ENCODE measurements at regions not wholly inside any gene's neighbourhood (a gene's known extent, or its start where the extent isn't known, plus 50 kb on each side); places are given as distances from the start of the nearest gene placed in this dataset.

DNA sequence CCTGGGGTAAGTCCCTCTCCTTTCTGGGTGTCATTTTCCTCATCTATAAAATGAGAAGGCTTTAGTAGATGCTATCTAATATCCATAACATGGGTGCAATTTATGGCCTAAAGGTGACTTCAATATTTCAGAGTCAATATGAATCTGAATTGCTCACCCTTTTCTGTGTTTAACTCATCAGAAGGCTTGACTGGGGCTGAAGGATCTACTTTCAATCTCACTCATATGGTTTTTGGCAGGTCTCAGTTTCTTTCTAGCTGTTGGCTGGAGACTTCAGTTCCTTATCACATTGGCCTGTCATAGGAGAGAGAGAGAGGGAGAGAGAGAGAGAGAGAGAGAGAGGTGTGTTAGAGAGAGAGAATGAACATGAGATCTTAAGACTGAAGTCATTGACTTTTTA is 343.7 kb upstream of the MEX3C start (continued):
- TF ChIP-seq NR3C1 (CRISPR knock-in tag; conservative IDR thresholded peaks at IDR 0.05; ENCODE audit: low read depth) = no peak
- no peak for TF ChIP-seq TCF7 (CRISPR knock-in tag; IDR thresholded peaks at IDR 0.05; ENCODE audit: low read depth)
- TF ChIP-seq, protein P1, sequence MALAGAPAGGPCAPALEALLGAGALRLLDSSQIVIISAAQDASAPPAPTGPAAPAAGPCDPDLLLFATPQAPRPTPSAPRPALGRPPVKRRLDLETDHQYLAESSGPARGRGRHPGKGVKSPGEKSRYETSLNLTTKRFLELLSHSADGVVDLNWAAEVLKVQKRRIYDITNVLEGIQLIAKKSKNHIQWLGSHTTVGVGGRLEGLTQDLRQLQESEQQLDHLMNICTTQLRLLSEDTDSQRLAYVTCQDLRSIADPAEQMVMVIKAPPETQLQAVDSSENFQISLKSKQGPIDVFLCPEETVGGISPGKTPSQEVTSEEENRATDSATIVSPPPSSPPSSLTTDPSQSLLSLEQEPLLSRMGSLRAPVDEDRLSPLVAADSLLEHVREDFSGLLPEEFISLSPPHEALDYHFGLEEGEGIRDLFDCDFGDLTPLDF (CRISPR knock-in tag; IDR thresholded peaks at IDR 0.05) = no peak
- TF ChIP-seq, protein P2, sequence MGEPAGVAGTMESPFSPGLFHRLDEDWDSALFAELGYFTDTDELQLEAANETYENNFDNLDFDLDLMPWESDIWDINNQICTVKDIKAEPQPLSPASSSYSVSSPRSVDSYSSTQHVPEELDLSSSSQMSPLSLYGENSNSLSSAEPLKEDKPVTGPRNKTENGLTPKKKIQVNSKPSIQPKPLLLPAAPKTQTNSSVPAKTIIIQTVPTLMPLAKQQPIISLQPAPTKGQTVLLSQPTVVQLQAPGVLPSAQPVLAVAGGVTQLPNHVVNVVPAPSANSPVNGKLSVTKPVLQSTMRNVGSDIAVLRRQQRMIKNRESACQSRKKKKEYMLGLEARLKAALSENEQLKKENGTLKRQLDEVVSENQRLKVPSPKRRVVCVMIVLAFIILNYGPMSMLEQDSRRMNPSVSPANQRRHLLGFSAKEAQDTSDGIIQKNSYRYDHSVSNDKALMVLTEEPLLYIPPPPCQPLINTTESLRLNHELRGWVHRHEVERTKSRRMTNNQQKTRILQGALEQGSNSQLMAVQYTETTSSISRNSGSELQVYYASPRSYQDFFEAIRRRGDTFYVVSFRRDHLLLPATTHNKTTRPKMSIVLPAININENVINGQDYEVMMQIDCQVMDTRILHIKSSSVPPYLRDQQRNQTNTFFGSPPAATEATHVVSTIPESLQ (CRISPR knock-in tag; IDR thresholded peaks at IDR 0.05) = no peak
- TF ChIP-seq FOXP1 (CRISPR knock-in tag; IDR thresholded peaks at IDR 0.05; ENCODE audit: borderline replicate concordance) = no peak

DNA sequence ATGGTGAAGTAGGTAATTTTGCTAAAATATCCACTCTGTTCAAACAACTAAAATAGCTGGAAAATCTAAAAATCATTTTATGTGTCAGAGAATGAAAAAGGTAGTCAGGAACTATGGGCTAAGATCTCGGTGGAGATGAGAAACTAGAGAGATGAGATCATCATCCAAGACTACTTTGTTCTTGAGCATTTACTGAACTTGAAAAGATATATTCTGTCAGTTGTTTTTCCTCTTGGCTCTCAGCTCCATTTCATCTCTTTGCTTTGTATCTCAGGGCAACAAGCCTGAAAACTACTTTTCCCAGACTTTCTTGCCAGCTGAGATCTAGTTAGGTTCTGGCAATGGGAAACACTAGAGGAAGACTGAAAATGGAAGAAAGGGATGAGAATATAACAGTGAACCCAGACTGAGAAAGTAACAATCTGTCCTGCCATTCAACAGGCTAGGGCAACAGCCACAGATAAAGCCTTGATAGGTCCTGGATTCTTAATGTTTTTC is 346.2 kb upstream of the MEX3C start:
- POLR2A ChIA-PET = no interaction called here
- TF ChIP-seq ZNF671 (CRISPR knock-in tag; IDR thresholded peaks at IDR 0.05) (no peak), NR3C1 (CRISPR knock-in tag; conservative IDR thresholded peaks at IDR 0.05; ENCODE audit: low read depth) (no peak), GRHL2 (CRISPR knock-in tag; IDR thresholded peaks at IDR 0.05; ENCODE audit: insufficient replicate concordance, severe bottlenecking) (no peak)
- TF ChIP-seq, protein P3, sequence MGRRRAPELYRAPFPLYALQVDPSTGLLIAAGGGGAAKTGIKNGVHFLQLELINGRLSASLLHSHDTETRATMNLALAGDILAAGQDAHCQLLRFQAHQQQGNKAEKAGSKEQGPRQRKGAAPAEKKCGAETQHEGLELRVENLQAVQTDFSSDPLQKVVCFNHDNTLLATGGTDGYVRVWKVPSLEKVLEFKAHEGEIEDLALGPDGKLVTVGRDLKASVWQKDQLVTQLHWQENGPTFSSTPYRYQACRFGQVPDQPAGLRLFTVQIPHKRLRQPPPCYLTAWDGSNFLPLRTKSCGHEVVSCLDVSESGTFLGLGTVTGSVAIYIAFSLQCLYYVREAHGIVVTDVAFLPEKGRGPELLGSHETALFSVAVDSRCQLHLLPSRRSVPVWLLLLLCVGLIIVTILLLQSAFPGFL (CRISPR knock-in tag; IDR thresholded peaks at IDR 0.05; ENCODE audit: borderline replicate concordance) = no peak
- TF ChIP-seq, protein P4, sequence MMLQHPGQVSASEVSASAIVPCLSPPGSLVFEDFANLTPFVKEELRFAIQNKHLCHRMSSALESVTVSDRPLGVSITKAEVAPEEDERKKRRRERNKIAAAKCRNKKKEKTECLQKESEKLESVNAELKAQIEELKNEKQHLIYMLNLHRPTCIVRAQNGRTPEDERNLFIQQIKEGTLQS (CRISPR knock-in tag; conservative IDR thresholded peaks at IDR 0.05) = no peak
- ATAC-seq (no peak), DNase-seq (ENCODE audit: low spot score) (no peak)
- no peak overlapping the region for H3K4me3 Mint-ChIP-seq
- H3K27ac Mint-ChIP-seq = no peak overlapping the region
- H3K27me3 Mint-ChIP-seq (ENCODE audit: low read depth) = no peaks in the 10 kb centered on the region
- CTCF ChIA-PET = no interaction called here
- no peaks in the 10 kb centered on the region for H3K4me1 Mint-ChIP-seq
- H3K36me3 Mint-ChIP-seq = no peaks in the 10 kb centered on the region
- H3K9me3 Mint-ChIP-seq = no peaks in the 10 kb centered on the region

DNA sequence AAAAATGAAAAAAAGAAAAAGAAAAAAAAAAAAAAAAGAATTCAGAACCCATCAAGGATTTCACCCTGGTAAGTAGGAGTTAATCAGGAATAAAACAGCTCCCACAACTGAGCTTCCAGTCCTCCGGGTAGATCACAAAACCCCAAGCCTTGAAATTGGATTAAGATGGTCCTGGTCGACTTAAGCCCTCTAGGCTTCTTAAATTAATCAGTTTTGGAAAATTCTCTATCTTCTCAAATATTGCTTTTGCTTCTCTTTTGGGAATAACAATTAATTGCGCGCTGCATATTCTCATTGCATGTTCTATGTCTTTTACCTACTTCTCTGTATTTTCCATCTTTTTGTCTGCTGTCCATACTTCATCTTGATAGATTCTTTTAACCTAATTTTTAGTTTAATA is 348.0 kb upstream of the MEX3C start:
- CTCF ChIA-PET = interaction anchor here (1.0 kb wide), 1 partner anchor 18 kb away, joined by 3 read pairs; no protein-coding TSS in a partner anchor
- H3K36me3 Mint-ChIP-seq = no peaks in the 10 kb centered on the region
- H3K27me3 Mint-ChIP-seq (ENCODE audit: low read depth) = no peaks in the 10 kb centered on the region
- POLR2A ChIA-PET = no interaction called here
- TF ChIP-seq, protein P5, sequence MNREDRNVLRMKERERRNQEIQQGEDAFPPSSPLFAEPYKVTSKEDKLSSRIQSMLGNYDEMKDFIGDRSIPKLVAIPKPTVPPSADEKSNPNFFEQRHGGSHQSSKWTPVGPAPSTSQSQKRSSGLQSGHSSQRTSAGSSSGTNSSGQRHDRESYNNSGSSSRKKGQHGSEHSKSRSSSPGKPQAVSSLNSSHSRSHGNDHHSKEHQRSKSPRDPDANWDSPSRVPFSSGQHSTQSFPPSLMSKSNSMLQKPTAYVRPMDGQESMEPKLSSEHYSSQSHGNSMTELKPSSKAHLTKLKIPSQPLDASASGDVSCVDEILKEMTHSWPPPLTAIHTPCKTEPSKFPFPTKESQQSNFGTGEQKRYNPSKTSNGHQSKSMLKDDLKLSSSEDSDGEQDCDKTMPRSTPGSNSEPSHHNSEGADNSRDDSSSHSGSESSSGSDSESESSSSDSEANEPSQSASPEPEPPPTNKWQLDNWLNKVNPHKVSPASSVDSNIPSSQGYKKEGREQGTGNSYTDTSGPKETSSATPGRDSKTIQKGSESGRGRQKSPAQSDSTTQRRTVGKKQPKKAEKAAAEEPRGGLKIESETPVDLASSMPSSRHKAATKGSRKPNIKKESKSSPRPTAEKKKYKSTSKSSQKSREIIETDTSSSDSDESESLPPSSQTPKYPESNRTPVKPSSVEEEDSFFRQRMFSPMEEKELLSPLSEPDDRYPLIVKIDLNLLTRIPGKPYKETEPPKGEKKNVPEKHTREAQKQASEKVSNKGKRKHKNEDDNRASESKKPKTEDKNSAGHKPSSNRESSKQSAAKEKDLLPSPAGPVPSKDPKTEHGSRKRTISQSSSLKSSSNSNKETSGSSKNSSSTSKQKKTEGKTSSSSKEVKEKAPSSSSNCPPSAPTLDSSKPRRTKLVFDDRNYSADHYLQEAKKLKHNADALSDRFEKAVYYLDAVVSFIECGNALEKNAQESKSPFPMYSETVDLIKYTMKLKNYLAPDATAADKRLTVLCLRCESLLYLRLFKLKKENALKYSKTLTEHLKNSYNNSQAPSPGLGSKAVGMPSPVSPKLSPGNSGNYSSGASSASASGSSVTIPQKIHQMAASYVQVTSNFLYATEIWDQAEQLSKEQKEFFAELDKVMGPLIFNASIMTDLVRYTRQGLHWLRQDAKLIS (CRISPR knock-in tag; IDR thresholded peaks at IDR 0.05; ENCODE audit: borderline replicate concordance) = no peak
- TF ChIP-seq, protein P6, sequence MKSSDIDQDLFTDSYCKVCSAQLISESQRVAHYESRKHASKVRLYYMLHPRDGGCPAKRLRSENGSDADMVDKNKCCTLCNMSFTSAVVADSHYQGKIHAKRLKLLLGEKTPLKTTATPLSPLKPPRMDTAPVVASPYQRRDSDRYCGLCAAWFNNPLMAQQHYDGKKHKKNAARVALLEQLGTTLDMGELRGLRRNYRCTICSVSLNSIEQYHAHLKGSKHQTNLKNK (CRISPR knock-in tag; IDR thresholded peaks at IDR 0.05) = no peak
- TF ChIP-seq HMGA2 (CRISPR knock-in tag; IDR thresholded peaks at IDR 0.05) = no peak
- H3K4me3 Mint-ChIP-seq = no peak overlapping the region
- ATAC-seq (no peak), DNase-seq (ENCODE audit: low spot score) (no peak)
- H3K27ac Mint-ChIP-seq = no peak overlapping the region
- no peaks in the 10 kb centered on the region for H3K4me1 Mint-ChIP-seq
- no peaks in the 10 kb centered on the region for H3K9me3 Mint-ChIP-seq
